HCT116 (cell line): ENCODE measurements at regions not wholly inside any gene's neighbourhood (a gene's known extent, or its start where the extent isn't known, plus 50 kb on each side); places are given as distances from the start of the nearest gene placed in this dataset.

Source experiments
- ATAC-seq: fragments of 200-7000 bp; cut with Tn5 transposase; 2 replicates; pipeline ENCODE4 v1.9.1; 2020; ENCODE audit warnings: mild to moderate bottlenecking, moderate library complexity
- BruUV-seq: library from RNA; stranded (reverse); fragments of 400-500 nt; replicated peaks from 2 replicates; lab custom pipeline; 2021; lab: Mats Ljungman, UMichigan
- CTCF ChIA-PET: fragments of 300-600 bp; sonication (Branson Sonifier 250); formaldehyde crosslinking; loops from one replicate; lab custom pipeline; 2021; ENCODE audit warnings: antibody characterized with exemption; lab: Charles Lee
- POLR2A ChIA-PET: fragments of 300-600, 350-600 bp; sonication (Branson Sonifier 250); formaldehyde crosslinking; loops from one replicate; lab custom pipeline; 2021; ENCODE audit warnings: antibody characterized with exemption; lab: Charles Lee
- RAD21 ChIA-PET, 2 experiments: fragments of 300-600 bp; sonication (Branson Sonifier 250); formaldehyde crosslinking; loops; one replicate each; lab custom pipeline; 2023; ENCODE audit warnings: low total read pairs in 2 of 2; ENCODE audit not compliant: uncharacterized antibody in 2 of 2, unreplicated experiment in 2 of 2, low non-redundant PET in 1 of 2; lab: Charles Lee
- DNase-seq: peaks from one replicate; pipeline ENCODE4 v3.0.0-alpha.2; 2010; ENCODE audit warnings: low read depth, low spot score
- H2AFZ ChIP-seq: fragments of 200-600 bp; shearing (Covaris generic), sonication (generic); 2 replicates; pipeline ENCODE4 v1.6.1; 2017; ENCODE audit warnings: low read depth, mixed run types, mixed read lengths, antibody characterized with exemption, low read length; ENCODE audit not compliant: poor library complexity, severe bottlenecking
- H3K27ac ChIP-seq: 2 replicates; pipeline ENCODE4 v1.5.1; 2012; ENCODE audit warnings: low read depth, low read length
- H3K27me3 ChIP-seq: fragments of 200-600 bp; sonication (generic); 2 replicates; pipeline ENCODE4 v1.6.1; 2016; ENCODE audit warnings: mixed run types, low read length, mixed read lengths; ENCODE audit not compliant: insufficient read depth
- H3K36me3 ChIP-seq, 2 experiments: fragments of 200-500 bp in 1 of 2; fragments of 200-600 bp in 1 of 2; sonication (Bioruptor generic) in 1 of 2; sonication (generic) in 1 of 2; 2 replicates each; pipeline versions ENCODE4 v1.5.1 to v1.6.1; 2014 to 2016; ENCODE audit warnings: low read length in 2 of 2, inconsistent platforms in 1 of 2, mixed read lengths in 1 of 2, mixed run types in 1 of 2; ENCODE audit not compliant: insufficient read depth in 2 of 2, control insufficient read depth in 1 of 2
- H3K4me1 ChIP-seq, 2 experiments: fragments of 200-600 bp in 1 of 2; sonication (generic) in 1 of 2; 2 replicates each; pipeline versions ENCODE4 v1.5.1 to v1.6.1; 2012 to 2017; ENCODE audit warnings: low read length in 2 of 2, inconsistent platforms in 1 of 2, mild to moderate bottlenecking in 1 of 2, mixed read lengths in 1 of 2, mixed run types in 1 of 2, moderate library complexity in 1 of 2; ENCODE audit not compliant: insufficient read depth in 2 of 2, control insufficient read depth in 1 of 2
- H3K4me2 ChIP-seq: fragments of 200-600 bp; sonication (generic); 2 replicates; pipeline ENCODE4 v1.6.1; 2017; ENCODE audit warnings: mixed run types, low read length, mixed read lengths
- H3K4me3 ChIP-seq, 2 experiments: fragments of 200-600 bp in 1 of 2; sonication (generic) in 1 of 2; replicated peaks in 1 of 2; 2 replicates each; pipeline ENCODE4 v1.5.1; 2011 to 2016; ENCODE audit warnings: low read length in 2 of 2, control low read depth in 1 of 2, low read depth in 1 of 2, mild to moderate bottlenecking in 1 of 2, mixed read lengths in 1 of 2, mixed run types in 1 of 2
- H3K79me2 ChIP-seq: fragments of 200-600 bp; sonication (generic); 2 replicates; pipeline ENCODE4 v1.6.1; 2017; ENCODE audit warnings: mild to moderate bottlenecking, mixed run types, low read length, moderate library complexity, mixed read lengths; ENCODE audit not compliant: insufficient read depth
- H3K9ac ChIP-seq: fragments of 200-600 bp; sonication (generic); 2 replicates; pipeline ENCODE4 v1.6.1; 2016; ENCODE audit warnings: low read length, mixed read lengths
- H3K9me2 ChIP-seq: fragments of 200-600 bp; sonication (generic), shearing (Covaris generic); 2 replicates; pipeline ENCODE4 v1.6.1; 2017; ENCODE audit warnings: mixed run types, mild to moderate bottlenecking, moderate library complexity; ENCODE audit not compliant: insufficient read depth
- H3K9me3 ChIP-seq, 2 experiments: fragments of 200-500 bp in 1 of 2; fragments of 200-600 bp in 1 of 2; sonication (Bioruptor generic) in 1 of 2; sonication (generic) in 1 of 2; 2 replicates each; pipeline ENCODE4 v1.6.1; 2014 to 2017; ENCODE audit warnings: low read length in 2 of 2, mixed read lengths in 2 of 2, inconsistent platforms in 1 of 2, low read depth in 1 of 2, mild to moderate bottlenecking in 1 of 2, mixed run types in 1 of 2, moderate library complexity in 1 of 2; ENCODE audit not compliant: control insufficient read depth in 1 of 2, insufficient read depth in 1 of 2
- H4K20me1 ChIP-seq: fragments of 200-600 bp; sonication (generic), shearing (Covaris generic); 2 replicates; pipeline ENCODE4 v1.6.1; 2017; ENCODE audit warnings: mixed run types, mild to moderate bottlenecking, moderate library complexity; ENCODE audit not compliant: insufficient read depth
- CEBPB ChIP-seq: IDR thresholded peaks from 2 replicates; pipeline ENCODE4 v1.6.1; 2012; ENCODE audit warnings: low read depth
- EZH2phosphoT487 ChIP-seq: fragments of 200-600 bp; IDR thresholded peaks from 2 replicates; pipeline ENCODE4 v1.6.1; 2018; ENCODE audit warnings: antibody characterized with exemption, borderline replicate concordance
- JUND ChIP-seq: IDR thresholded peaks from 2 replicates; pipeline ENCODE4 v1.6.1; 2012
- POLR2A ChIP-seq: IDR thresholded peaks from 2 replicates; pipeline ENCODE4 v1.7.0; 2011; ENCODE audit warnings: borderline replicate concordance; ENCODE audit not compliant: insufficient read depth, insufficient read length; ENCODE audit errors: extremely low read depth
- RAD21 ChIP-seq: IDR thresholded peaks from 2 replicates; pipeline ENCODE4 v1.6.1; 2012; ENCODE audit warnings: low read depth, mild to moderate bottlenecking
- SIN3A ChIP-seq: IDR thresholded peaks from 2 replicates; pipeline ENCODE4 v1.6.1; 2012; ENCODE audit warnings: low read depth
- SP1 ChIP-seq: IDR thresholded peaks from 2 replicates; pipeline ENCODE4 v1.6.1; 2012; ENCODE audit warnings: low read depth
- intact Hi-C: fragments of 100-400 bp; cut with micrococcal nuclease; formaldehyde crosslinking; loops from 2 replicates; pipeline ENCODE4 v1.10.0; 2022
- TF ChIP-seq, protein P1 (sequence below): IDR thresholded peaks from 2 replicates; pipeline ENCODE4 v1.6.1; 2012
- TF ChIP-seq, protein P2 (sequence below): IDR thresholded peaks from 2 replicates; pipeline ENCODE4 v1.6.1; 2012; ENCODE audit warnings: low read depth

DNA sequence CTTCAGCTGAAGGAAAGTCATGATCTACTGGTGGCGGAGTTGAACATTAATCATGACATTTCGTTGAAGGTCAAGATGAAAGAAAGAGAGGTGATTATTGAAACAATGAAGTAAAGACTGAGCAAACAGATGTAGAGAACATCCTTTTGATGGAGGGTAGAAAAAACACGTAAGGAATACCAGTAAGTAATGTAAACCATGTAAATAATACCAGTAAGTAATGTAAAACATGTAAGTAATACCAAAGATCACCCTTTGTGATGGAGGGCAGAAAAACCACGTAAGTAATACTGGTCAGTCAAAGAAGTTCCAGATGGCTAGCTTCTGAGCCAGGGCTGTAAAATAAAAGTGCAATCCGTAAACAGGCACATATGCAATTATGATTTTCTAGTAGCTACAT, 1387.7 kb downstream of the SUCLG1 start:
- TF ChIP-seq RAD21 (no peak), CEBPB (no peak), SIN3A (no peak), POLR2A (no peak), SP1 (no peak), JUND (no peak), EZH2phosphoT487 (no peak)
- TF ChIP-seq, protein P1, sequence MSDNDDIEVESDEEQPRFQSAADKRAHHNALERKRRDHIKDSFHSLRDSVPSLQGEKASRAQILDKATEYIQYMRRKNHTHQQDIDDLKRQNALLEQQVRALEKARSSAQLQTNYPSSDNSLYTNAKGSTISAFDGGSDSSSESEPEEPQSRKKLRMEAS: no peak
- TF ChIP-seq, protein P2, sequence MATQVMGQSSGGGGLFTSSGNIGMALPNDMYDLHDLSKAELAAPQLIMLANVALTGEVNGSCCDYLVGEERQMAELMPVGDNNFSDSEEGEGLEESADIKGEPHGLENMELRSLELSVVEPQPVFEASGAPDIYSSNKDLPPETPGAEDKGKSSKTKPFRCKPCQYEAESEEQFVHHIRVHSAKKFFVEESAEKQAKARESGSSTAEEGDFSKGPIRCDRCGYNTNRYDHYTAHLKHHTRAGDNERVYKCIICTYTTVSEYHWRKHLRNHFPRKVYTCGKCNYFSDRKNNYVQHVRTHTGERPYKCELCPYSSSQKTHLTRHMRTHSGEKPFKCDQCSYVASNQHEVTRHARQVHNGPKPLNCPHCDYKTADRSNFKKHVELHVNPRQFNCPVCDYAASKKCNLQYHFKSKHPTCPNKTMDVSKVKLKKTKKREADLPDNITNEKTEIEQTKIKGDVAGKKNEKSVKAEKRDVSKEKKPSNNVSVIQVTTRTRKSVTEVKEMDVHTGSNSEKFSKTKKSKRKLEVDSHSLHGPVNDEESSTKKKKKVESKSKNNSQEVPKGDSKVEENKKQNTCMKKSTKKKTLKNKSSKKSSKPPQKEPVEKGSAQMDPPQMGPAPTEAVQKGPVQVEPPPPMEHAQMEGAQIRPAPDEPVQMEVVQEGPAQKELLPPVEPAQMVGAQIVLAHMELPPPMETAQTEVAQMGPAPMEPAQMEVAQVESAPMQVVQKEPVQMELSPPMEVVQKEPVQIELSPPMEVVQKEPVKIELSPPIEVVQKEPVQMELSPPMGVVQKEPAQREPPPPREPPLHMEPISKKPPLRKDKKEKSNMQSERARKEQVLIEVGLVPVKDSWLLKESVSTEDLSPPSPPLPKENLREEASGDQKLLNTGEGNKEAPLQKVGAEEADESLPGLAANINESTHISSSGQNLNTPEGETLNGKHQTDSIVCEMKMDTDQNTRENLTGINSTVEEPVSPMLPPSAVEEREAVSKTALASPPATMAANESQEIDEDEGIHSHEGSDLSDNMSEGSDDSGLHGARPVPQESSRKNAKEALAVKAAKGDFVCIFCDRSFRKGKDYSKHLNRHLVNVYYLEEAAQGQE: no peak
- Histone ChIP-seq H3K9me2 (no peaks in the 10 kb centered on the region), H3K4me3 (no peak overlapping the region), H3K79me2 (no peaks in the 10 kb centered on the region), H2AFZ (no peak overlapping the region), H3K9ac (no peak overlapping the region), H3K9me3 (no peaks in the 10 kb centered on the region), H3K36me3 (no peaks in the 10 kb centered on the region), H4K20me1 (no peaks in the 10 kb centered on the region), H3K4me2 (no peak overlapping the region), H3K4me1 (no peaks in the 10 kb centered on the region), H3K27me3 (no peaks in the 10 kb centered on the region), H3K27ac (no peak overlapping the region)
- ATAC-seq (no peak), DNase-seq (no peak)
- CTCF ChIA-PET: no interaction called here
- POLR2A ChIA-PET: no interaction called here
- RAD21 ChIA-PET: no interaction called here
- BruUV-seq: no TSS peak
- intact Hi-C loops: no loop called here
